GM23338 (cell line): ENCODE measurements at regions not wholly inside any gene's neighbourhood (a gene's known extent, or its start where the extent isn't known, plus 50 kb on each side); places are given as distances from the start of the nearest gene placed in this dataset.

Experiments
- ATAC-seq: fragments of 200-7000 bp; cut with Tn5 transposase; 3 replicates; pipeline ENCODE4 v1.9.1; 2020
- DNase-seq: peaks from one replicate; pipeline ENCODE4 v3.0.0-alpha.2; 2015; ENCODE audit warnings: low spot score
- H2AFZ ChIP-seq: fragments of 200-600 bp; sonication (generic); 2 replicates; pipeline ENCODE4 v1.8.0; 2016; ENCODE audit warnings: antibody characterized with exemption, mild to moderate bottlenecking, moderate library complexity
- H3F3A ChIP-seq: fragments of 200-600 bp; sonication (generic); replicated peaks from 2 replicates; pipeline ENCODE4 v1.8.0; 2017; ENCODE audit warnings: antibody characterized with exemption, mixed run types, low read depth
- H3K27ac ChIP-seq: fragments of 200-600 bp; sonication (generic); 2 replicates; pipeline ENCODE4 v1.6.1; 2016; ENCODE audit warnings: low read depth
- H3K27me3 ChIP-seq: fragments of 200-600 bp; sonication (generic); 2 replicates; pipeline ENCODE4 v1.8.0; 2016; ENCODE audit warnings: mild to moderate bottlenecking, mixed run types, moderate library complexity; ENCODE audit not compliant: insufficient read depth
- H3K36me3 ChIP-seq: fragments of 200-600 bp; sonication (generic); 2 replicates; pipeline ENCODE4 v1.8.0; 2016; ENCODE audit warnings: mild to moderate bottlenecking; ENCODE audit not compliant: insufficient read depth
- H3K4me1 ChIP-seq: fragments of 200-600 bp; sonication (generic); 2 replicates; pipeline ENCODE4 v1.8.0; 2016; ENCODE audit warnings: mild to moderate bottlenecking, moderate library complexity; ENCODE audit not compliant: insufficient read depth
- H3K4me2 ChIP-seq: fragments of 200-600 bp; sonication (generic); 2 replicates; pipeline ENCODE4 v1.7.1; 2017; ENCODE audit warnings: mixed run types
- H3K4me3 ChIP-seq: fragments of 200-600 bp; sonication (generic); 2 replicates; pipeline ENCODE4 v1.6.1; 2016; ENCODE audit warnings: mixed run types
- H3K79me2 ChIP-seq: fragments of 200-600 bp; sonication (generic); replicated peaks from 2 replicates; pipeline ENCODE4 v1.8.0; 2017; ENCODE audit warnings: mild to moderate bottlenecking; ENCODE audit not compliant: insufficient read depth
- H3K9me2 ChIP-seq: fragments of 200-600 bp; sonication (generic); 2 replicates; pipeline ENCODE4 v1.8.0; 2017; ENCODE audit not compliant: insufficient read depth
- H4K20me1 ChIP-seq: fragments of 200-600 bp; sonication (generic); replicated peaks from 2 replicates; pipeline ENCODE4 v1.8.0; 2017; ENCODE audit warnings: mild to moderate bottlenecking; ENCODE audit not compliant: insufficient read depth
- H3K27ac Mint-ChIP-seq: 2 replicates; pipeline ENCODE4 v1.8.0; 2020; ENCODE audit warnings: inconsistent platforms, mild to moderate bottlenecking, moderate library complexity, mixed read lengths
- H3K27me3 Mint-ChIP-seq: 3 replicates; pipeline ENCODE4 v1.8.0; 2022; ENCODE audit warnings: low read depth, mild to moderate bottlenecking, moderate library complexity, mixed read lengths, inconsistent platforms; ENCODE audit not compliant: insufficient read depth, poor library complexity
- H3K36me3 Mint-ChIP-seq: 3 replicates; pipeline ENCODE4 v1.8.0; 2021; ENCODE audit warnings: low read depth, mild to moderate bottlenecking, inconsistent platforms, moderate library complexity, mixed read lengths
- H3K4me1 Mint-ChIP-seq: 3 replicates; pipeline ENCODE4 v1.8.0; 2020; ENCODE audit warnings: mild to moderate bottlenecking, inconsistent platforms, mixed read lengths
- H3K4me3 Mint-ChIP-seq: 3 replicates; pipeline ENCODE4 v1.8.0; 2021; ENCODE audit warnings: moderate library complexity, mild to moderate bottlenecking, inconsistent platforms, mixed read lengths
- H3K9me3 Mint-ChIP-seq: 3 replicates; pipeline ENCODE4 v1.8.0; 2020; ENCODE audit warnings: moderate library complexity, mild to moderate bottlenecking, inconsistent platforms, mixed read lengths
- CTCF ChIP-seq, 2 experiments: fragments of 200-600 bp in 1 of 2; sonication (generic) in 1 of 2; conservative IDR thresholded peaks; 2 replicates each; pipeline versions ENCODE4 v1.5.1 to v1.6.1; 2016 to 2017; ENCODE audit warnings: antibody characterized with exemption in 2 of 2, low read depth in 2 of 2, mild to moderate bottlenecking in 2 of 2, moderate library complexity in 1 of 2
- ETS1 ChIP-seq: IDR thresholded peaks from 2 replicates; pipeline ENCODE4 v1.6.1; 2016; ENCODE audit warnings: antibody characterized with exemption
- EZH2phosphoT487 ChIP-seq: fragments of 200-600 bp; sonication (generic); IDR thresholded peaks from one replicate; pipeline ENCODE4 v1.8.1; 2018; ENCODE audit warnings: antibody characterized with exemption; ENCODE audit not compliant: unreplicated experiment
- NANOG ChIP-seq: IDR thresholded peaks from 2 replicates; pipeline ENCODE4 v1.6.1; 2016; ENCODE audit warnings: antibody characterized with exemption, borderline replicate concordance
- POLR2AphosphoS5 ChIP-seq: IDR thresholded peaks from 2 replicates; pipeline ENCODE4 v1.6.1; 2016; ENCODE audit warnings: antibody characterized with exemption, low read depth
- ZNF114 ChIP-seq: fragments of 250-450 bp; sonication (Bioruptor Pico); IDR thresholded peaks from 2 replicates; pipeline ENCODE4 v1.5.0; 2020; ENCODE audit warnings: mild to moderate bottlenecking, moderate library complexity
- ZNF331 ChIP-seq: fragments of 250-450 bp; sonication (Bioruptor Pico); IDR thresholded peaks from 2 replicates; pipeline ENCODE4 v1.5.0; 2020; ENCODE audit warnings: low read depth, mild to moderate bottlenecking, moderate library complexity
- ZNF462 ChIP-seq: fragments of 250-450 bp; sonication (Bioruptor Pico); IDR thresholded peaks from 2 replicates; pipeline ENCODE4 v1.5.0; 2020; ENCODE audit warnings: mild to moderate bottlenecking, moderate library complexity

DNA sequence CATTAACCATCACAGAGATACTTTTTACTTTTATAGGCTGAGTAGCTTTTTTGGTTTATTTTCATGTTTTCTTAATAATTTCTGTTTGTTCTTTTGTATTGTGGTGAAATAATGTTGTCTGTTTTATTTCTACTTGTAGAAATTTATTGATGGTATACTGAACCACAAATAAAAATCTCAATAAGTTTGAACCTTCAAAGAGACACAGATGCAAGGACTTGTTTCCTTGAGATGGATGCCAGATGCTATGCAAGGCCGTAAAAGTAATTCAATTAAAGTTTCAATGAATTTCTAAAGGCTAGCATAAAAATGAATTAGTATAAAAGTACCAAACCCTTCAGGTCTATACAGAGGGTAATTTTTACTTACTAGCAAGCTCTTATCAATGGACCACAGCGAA is 873.5 kb downstream of the TTLL7 start:
- Mint-ChIP-seq H3K27ac (no peak overlapping the region), H3K4me1 (no peaks in the 10 kb centered on the region), H3K36me3 (no peaks in the 10 kb centered on the region), H3K27me3 (no peaks in the 10 kb centered on the region), H3K4me3 (no peak overlapping the region), H3K9me3 (no peaks in the 10 kb centered on the region)
- H3K36me3 ChIP-seq: no peaks in the 10 kb centered on the region
- no peak for DNase-seq
- H2AFZ ChIP-seq: no peak overlapping the region
- H3K27ac ChIP-seq: no peak overlapping the region
- no peaks in the 10 kb centered on the region for H3K4me1 ChIP-seq
- no peak overlapping the region for H3K4me3 ChIP-seq
- H3K9me2 ChIP-seq: no peaks in the 10 kb centered on the region
- H3K79me2 ChIP-seq: no peaks in the 10 kb centered on the region
- TF ChIP-seq EZH2phosphoT487 (no peak), ZNF462 (CRISPR knock-in tag) (no peak), NANOG (no peak), ZNF331 (CRISPR knock-in tag) (no peak), POLR2AphosphoS5 (no peak), ZNF114 (no peak), CTCF (conservative IDR thresholded peaks at IDR 0.05; ENCODE audit: low read depth in 2 of 2) (no peak), ETS1 (no peak)
- H4K20me1 ChIP-seq: no peaks in the 10 kb centered on the region
- H3K27me3 ChIP-seq: no peaks in the 10 kb centered on the region
- ATAC-seq: no peak
- no peaks in the 10 kb centered on the region for H3F3A ChIP-seq
- H3K4me2 ChIP-seq: no peak overlapping the region
